ENCODE measurements at regions not wholly inside any gene's neighbourhood (a gene's known extent, or its start where the extent isn't known, plus 50 kb on each side); places are given as distances from the start of the nearest gene placed in this dataset.

DNA sequence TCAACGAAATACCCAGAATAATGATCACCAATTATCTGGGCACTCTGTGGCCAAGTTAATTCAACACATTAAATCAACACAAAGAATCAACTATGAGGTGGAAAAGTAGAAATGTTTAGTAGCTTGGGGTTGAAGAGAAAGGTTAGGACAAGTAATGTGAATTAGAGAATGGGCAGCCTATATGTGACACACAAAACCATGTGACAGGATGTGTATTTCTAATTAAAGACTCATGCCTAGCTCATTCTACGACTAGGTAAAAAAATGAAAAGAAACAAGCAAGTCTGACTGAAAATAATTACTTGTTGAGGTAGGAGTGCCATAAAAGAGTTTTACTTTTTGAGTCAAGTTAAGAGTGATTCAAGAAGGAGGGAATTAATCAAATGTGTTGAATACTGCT is 2646.0 kb upstream of the PCDH20 start:
- no peaks in the 10 kb centered on the region for H3K9me3 ChIP-seq (ENCODE audit: control insufficient read depth, low read depth, low read length)
- no peaks in the 10 kb centered on the region for H3K27me3 ChIP-seq (ENCODE audit: insufficient read depth, low read length)
- Mint-ChIP-seq H3K36me3 (ENCODE audit: insufficient read depth in 1 of 3, low read depth in 3 of 3) (no peaks in the 10 kb centered on the region; a peak in 1 of 7 replicates), H3K4me3 (no peak overlapping the region), H3K27ac (no peak overlapping the region), H3K9me3 (no peaks in the 10 kb centered on the region), H3K27me3 (ENCODE audit: low read depth) (no peaks in the 10 kb centered on the region), H3K4me1 (no peaks in the 10 kb centered on the region)
- no peak overlapping the region for H3K14ac ChIP-seq (ENCODE audit: insufficient read depth, low read length)
- no peak overlapping the region for H3T11ph ChIP-seq (ENCODE audit: low read length)
- no peak overlapping the region for H4K8ac ChIP-seq (replicated peaks; ENCODE audit: insufficient read length, low read depth, low read length)
- H4K20me1 ChIP-seq (ENCODE audit: control insufficient read depth, insufficient read depth, insufficient read length), result no peaks in the 10 kb centered on the region
- H2BK12ac ChIP-seq (ENCODE audit: insufficient read length, low read depth, low read length), result no peak overlapping the region
- no peak for DNase-seq
- no peak overlapping the region for H2AFZ ChIP-seq (ENCODE audit: low read length)
- no peak overlapping the region for H2AK5ac ChIP-seq (ENCODE audit: insufficient read length, low read length)
- H4K5ac ChIP-seq (ENCODE audit: insufficient read length, low read depth, low read length), result no peak overlapping the region
- H3K23ac ChIP-seq (ENCODE audit: insufficient read length, low read depth, low read length), result no peak overlapping the region
- no peaks in the 10 kb centered on the region for H3K23me2 ChIP-seq (ENCODE audit: insufficient read length, low read depth, low read length, poor library complexity, severe bottlenecking)
- H3K27ac ChIP-seq (ENCODE audit: insufficient read length, low read depth, low read length), result no peak overlapping the region
- no peak overlapping the region for H3K56ac ChIP-seq (ENCODE audit: insufficient read length, low read depth, low read length)
- no peak overlapping the region for H2BK15ac ChIP-seq (ENCODE audit: low read depth, low read length)
- no peak overlapping the region for H3K4ac ChIP-seq (ENCODE audit: low read depth, low read length)
- H4K91ac ChIP-seq (ENCODE audit: insufficient read length, low read depth, low read length), result no peak overlapping the region
- no peak overlapping the region for H2BK120ac ChIP-seq (ENCODE audit: low read depth, low read length, poor library complexity, severe bottlenecking)
- TF ChIP-seq CTCF (conservative IDR thresholded peaks at IDR 0.05), result no peak
- no peaks in the 10 kb centered on the region for H3K79me1 ChIP-seq (ENCODE audit: insufficient read depth, low read depth, low read length, poor library complexity, severe bottlenecking)
- no peak overlapping the region for H2BK20ac ChIP-seq (ENCODE audit: low read depth, low read length, poor library complexity, severe bottlenecking)
- H3K4me2 ChIP-seq (ENCODE audit: insufficient read depth, insufficient read length, low read length), result no peak overlapping the region
- H3K18ac ChIP-seq (ENCODE audit: insufficient read length, low read depth, low read length), result no peak overlapping the region
- H2BK5ac ChIP-seq (ENCODE audit: insufficient read length, low read length), result no peak overlapping the region
- WGBS (ENCODE audit: extremely low coverage, insufficient read length, low lambda C conversion rate), result no CpG with 5 or more reads among the region's 2 CpGs
- no peaks in the 10 kb centered on the region for H3K4me1 ChIP-seq (ENCODE audit: insufficient read depth, low read length)
- H3K79me2 ChIP-seq (ENCODE audit: insufficient read depth, low read length), result no peaks in the 10 kb centered on the region
- no peak overlapping the region for H3K9ac ChIP-seq (ENCODE audit: extremely low read depth, insufficient read length, low read length)
